ENCODE measurements at regions not wholly inside any gene's neighbourhood (a gene's known extent, or its start where the extent isn't known, plus 50 kb on each side); places are given as distances from the start of the nearest gene placed in this dataset.

DNA sequence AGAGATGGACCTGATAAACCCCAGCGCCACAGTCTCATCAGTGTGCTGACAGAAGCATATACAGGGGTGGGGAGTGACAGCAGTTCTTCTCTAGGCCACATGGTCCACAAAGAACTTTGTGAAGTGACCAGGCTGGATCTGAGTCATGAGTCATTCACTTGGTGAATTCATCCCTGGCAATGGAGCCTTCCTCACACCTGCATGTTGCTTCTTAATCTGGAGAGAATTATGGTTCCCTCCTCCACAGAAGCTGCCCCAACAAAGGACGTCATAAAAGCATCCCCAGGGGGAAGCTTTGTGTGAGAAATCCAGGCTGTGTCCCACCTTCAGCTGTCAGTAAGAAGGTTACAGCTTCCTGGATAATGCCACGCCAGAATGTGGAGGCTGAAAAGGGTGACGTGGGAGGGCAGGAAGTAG is 215.6 kb upstream of the MAF start:
- TF ChIP-seq, protein P1, sequence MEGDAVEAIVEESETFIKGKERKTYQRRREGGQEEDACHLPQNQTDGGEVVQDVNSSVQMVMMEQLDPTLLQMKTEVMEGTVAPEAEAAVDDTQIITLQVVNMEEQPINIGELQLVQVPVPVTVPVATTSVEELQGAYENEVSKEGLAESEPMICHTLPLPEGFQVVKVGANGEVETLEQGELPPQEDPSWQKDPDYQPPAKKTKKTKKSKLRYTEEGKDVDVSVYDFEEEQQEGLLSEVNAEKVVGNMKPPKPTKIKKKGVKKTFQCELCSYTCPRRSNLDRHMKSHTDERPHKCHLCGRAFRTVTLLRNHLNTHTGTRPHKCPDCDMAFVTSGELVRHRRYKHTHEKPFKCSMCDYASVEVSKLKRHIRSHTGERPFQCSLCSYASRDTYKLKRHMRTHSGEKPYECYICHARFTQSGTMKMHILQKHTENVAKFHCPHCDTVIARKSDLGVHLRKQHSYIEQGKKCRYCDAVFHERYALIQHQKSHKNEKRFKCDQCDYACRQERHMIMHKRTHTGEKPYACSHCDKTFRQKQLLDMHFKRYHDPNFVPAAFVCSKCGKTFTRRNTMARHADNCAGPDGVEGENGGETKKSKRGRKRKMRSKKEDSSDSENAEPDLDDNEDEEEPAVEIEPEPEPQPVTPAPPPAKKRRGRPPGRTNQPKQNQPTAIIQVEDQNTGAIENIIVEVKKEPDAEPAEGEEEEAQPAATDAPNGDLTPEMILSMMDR (IDR thresholded peaks at IDR 0.05) = no peak
- no peak for TF ChIP-seq POLR2A (IDR thresholded peaks at IDR 0.05)
